CD4-positive, alpha-beta T cell treated with Interleukin-1 beta for 1 hour (primary cell): ENCODE measurements at regions not wholly inside any gene's neighbourhood (a gene's known extent, or its start where the extent isn't known, plus 50 kb on each side); places are given as distances from the start of the nearest gene placed in this dataset.
"Not testable (repeated sequence)": the region's sequence is repeated elsewhere in the genome, so short reads cannot be mapped to it uniquely, and the experiment has no call there.

ENCODE experiments used
- DNase-seq, 2 donors: peaks; one replicate each; pipeline ENCODE4 v3.0.0-alpha.2; 2020 to 2022

GRCh38 chr21:20215959-20216358 lies 782.2 kb upstream of the NCAM2 start:
- DNase-seq, result no peak

- DNase-seq, result no peak
Observed at GRCh38 chr21:20220586-20220985, 777.6 kb upstream of the NCAM2 start.

- not testable (repeated sequence) for DNase-seq
Observed at GRCh38 chr21:20221981-20222380, 776.2 kb upstream of the NCAM2 start.

- DNase-seq, result not testable (repeated sequence)
Observed at GRCh38 chr21:20236649-20237048, 761.6 kb upstream of the NCAM2 start.

- DNase-seq, result no peak
Observed at GRCh38 chr21:20249401-20249800, 748.8 kb upstream of the NCAM2 start.

- no peak for DNase-seq
Observed at GRCh38 chr21:20250337-20250736, 747.9 kb upstream of the NCAM2 start.

GRCh38 chr21:20253261-20253660 lies 744.9 kb upstream of the NCAM2 start:
- DNase-seq, result no peak

DNA sequence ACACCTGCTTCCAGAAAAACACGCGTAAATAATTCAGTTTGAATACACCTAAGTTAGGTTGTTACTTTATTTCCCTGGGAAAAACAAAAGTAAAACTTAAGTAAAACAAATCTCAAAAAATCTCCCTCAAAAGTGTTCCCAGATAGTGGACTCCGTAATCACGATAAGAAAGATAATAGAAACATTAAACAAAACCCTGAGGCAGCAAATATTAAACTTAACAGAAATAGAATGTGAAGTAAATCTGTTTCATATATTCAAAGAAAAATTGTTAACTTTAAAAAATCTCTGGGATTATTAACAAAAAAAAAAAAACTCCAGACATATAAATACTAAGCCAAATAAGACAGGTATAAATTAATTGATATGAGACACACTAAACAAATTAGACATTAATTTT lies 743.2 kb upstream of the NCAM2 start:
- no peak for DNase-seq

DNA sequence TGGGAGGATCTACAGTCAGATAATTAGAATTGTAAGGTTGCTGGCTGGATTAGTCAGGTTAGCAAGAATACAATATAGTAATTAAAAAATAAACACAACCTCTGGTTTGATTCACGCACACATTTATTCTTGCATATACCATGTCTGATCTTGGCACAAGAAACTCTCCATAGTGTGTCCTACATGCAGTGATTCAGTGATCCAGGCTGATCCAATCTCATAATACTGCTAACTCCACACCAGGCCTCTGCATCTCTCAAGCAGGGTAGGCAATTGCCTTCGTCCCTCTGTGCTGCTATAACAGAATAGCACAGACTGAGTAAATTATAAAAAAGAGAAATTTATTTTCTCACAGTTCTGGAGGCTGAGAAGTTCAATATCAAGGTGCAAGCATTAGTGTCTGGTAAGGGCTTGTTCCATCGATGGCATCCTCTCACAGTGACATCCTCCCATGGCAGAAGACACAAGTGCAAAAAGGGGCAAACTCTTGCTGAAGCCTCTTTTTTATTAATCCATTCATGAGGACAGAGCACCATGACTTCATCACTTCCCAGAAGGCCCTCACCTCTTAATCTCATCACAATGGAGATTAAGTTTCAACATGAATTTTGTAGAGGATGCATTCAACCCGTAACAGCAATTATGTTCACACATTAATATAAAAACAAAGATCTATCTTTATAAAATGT lies 741.0 kb upstream of the NCAM2 start:
- DNase-seq, result no peak

GRCh38 chr21:20258542-20258941 lies 739.7 kb upstream of the NCAM2 start:
- no peak for DNase-seq

DNA sequence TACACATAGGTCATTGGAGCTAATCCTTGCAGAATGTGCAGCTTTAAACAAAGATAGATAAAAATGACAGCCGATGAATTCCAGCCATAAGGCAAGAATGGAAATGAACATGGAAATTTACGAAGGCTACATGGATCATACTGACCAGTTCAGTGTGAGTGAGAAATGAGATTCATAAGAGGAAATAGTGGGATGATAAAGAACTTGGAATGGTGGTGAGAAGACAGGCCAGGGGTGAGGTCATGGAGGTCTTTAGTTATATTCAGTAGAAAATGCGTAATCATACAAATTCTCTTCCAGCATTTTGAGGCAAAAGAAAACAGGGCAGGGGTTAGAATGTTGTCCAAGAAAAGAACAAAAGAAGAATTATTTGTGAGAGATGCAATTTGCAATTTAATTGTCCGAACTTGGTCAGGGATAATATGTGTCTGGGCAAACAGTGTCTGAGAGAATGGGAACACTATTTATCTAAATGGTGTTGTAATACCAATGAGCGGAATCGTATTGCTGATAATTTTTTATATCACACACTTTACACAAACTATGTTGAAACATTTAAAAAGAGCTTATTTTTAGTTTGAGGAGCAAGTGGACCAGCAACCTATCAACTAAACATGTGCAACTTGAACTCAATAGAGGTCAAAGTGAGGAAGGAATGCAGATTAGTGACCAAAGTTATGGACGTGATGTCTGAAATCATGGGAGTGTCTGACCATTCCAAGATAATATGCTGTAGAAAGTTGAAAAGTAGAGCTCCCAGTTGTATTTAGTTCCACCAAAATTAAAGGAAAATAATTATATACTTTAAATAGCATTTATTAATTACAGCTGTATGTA lies 739.0 kb upstream of the NCAM2 start:
- no peak for DNase-seq

- DNase-seq, result no peak
Observed at GRCh38 chr21:20260124-20260523, 738.1 kb upstream of the NCAM2 start.

DNA sequence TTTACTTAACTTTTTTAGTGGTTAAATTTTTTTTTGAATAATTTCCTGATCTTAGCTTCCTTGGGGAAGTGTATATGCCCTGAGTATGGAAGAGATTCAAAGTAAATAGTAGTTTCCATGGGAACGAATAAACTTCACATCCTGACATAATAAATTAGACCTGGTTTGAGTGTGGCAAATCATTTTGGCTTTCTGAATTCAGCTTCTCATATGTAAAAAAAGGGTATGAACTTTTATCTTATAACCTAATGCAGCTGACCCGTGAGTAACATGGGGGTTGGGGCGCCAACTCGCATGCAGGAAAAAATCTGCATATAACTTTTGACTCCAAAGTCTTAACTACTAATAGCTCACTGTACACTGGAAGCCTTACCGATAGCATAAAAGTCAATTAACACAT lies 736.8 kb upstream of the NCAM2 start:
- no peak for DNase-seq

- no peak for DNase-seq
Observed at GRCh38 chr21:20265707-20266440, 732.3 kb upstream of the NCAM2 start.

DNA sequence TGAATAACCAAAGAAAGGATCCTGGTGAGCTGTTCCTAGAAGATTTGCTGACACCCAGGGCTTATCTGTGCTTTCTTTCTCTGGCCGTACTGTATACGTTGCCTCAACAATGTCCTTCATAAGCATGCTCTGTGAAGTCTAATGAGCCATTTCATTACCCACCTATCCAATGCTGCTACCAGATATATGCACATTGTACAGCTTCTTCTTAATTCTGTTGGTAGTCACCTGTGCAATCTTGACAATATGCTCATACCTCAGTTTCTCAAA lies 731.8 kb upstream of the NCAM2 start:
- DNase-seq, result no peak

- DNase-seq, result no peak
Observed at GRCh38 chr21:20270365-20271055, 727.7 kb upstream of the NCAM2 start.

- DNase-seq, result no peak
Observed at GRCh38 chr21:20272791-20273362, 725.3 kb upstream of the NCAM2 start.

DNA sequence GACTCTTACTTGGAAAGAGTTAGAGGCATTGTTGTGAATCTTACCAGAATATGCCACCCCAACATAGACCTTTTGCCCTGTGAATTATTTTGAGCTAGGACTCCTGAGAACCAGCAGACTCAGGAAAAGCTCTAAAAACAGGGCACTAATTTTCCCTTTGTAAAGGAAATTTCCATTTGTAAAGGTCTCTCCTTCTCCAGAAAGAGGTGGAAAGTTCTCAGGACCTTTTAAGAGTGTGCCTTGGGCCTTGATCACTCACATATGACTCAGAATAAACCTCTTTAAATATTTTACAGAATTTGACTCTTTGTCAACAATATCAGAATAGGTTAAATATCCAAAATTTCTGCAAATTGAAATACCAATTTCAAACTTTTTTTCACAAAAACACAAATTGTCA lies 721.8 kb upstream of the NCAM2 start:
- no peak for DNase-seq

GRCh38 chr21:20276954-20277353 lies 721.3 kb upstream of the NCAM2 start:
- DNase-seq, result no peak

DNA sequence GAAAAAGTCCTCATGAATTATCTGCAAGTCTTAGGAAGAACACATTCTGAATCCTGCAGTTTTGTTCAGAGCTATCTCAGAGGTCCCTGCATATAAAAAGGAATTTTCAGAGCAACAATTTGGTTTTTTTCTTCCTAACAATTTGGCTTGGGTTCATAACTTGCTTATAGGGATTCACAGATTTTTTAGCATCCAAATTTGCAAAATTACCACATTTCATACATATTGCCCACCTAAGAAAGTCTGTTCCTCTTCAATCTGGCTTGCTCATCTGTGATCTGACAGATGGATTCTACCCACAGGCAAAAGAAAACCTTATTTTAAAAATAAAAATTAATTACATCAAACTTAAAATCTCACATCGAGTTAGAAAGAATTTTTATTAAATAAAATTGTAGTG lies 714.4 kb upstream of the NCAM2 start:
- no peak for DNase-seq

- no peak for DNase-seq
Observed at GRCh38 chr21:20292280-20292679, 705.9 kb upstream of the NCAM2 start.

DNA sequence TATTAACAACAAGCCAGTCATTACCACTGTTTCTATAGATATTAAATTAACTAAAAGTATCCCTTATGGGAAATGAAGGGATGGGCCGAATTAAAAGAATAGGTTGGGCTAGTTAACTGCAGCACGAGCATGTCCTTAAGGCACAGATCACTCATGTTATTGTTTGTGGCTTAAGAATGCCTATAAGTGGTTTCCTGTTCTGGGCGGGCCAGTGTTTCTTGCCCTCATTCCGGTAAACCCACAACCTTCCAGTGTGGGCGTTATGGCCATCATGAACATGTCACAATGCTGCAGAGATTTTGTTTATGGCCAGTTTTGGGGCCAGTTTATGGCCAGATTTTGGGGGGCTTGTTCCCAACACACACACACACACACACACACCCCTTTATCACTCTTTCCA lies 705.4 kb upstream of the NCAM2 start:
- DNase-seq, result not testable (repeated sequence)

GRCh38 chr21:20301395-20301794 lies 696.8 kb upstream of the NCAM2 start:
- DNase-seq, result no peak
